RWPE2 (cell line): ENCODE measurements at regions not wholly inside any gene's neighbourhood (a gene's known extent, or its start where the extent isn't known, plus 50 kb on each side); places are given as distances from the start of the nearest gene placed in this dataset.

Experiments
- ATAC-seq: fragments of 200-7000 bp; cut with Tn5 transposase; 3 replicates; pipeline ENCODE4 v1.9.1; 2021; ENCODE audit warnings: low read depth
- DNase-seq: peaks from one replicate; pipeline ENCODE4 v3.0.0-alpha.2; 2020; ENCODE audit warnings: low spot score
- H3K27ac ChIP-seq: fragments of 450-650 bp; 2 replicates; pipeline ENCODE4 v1.5.1; 2017; ENCODE audit warnings: mild to moderate bottlenecking; ENCODE audit not compliant: poor library complexity, severe bottlenecking
- H3K27me3 ChIP-seq: fragments of 250-450 bp; sonication (Bioruptor Pico); 2 replicates; pipeline ENCODE4 v1.5.1; 2021; ENCODE audit warnings: mild to moderate bottlenecking, moderate library complexity; ENCODE audit not compliant: insufficient read depth, poor library complexity, severe bottlenecking
- H3K36me3 ChIP-seq: fragments of 250-450 bp; sonication (Bioruptor Pico); 2 replicates; pipeline ENCODE4 v1.5.1; 2020; ENCODE audit warnings: low read depth, mild to moderate bottlenecking, moderate library complexity
- H3K4me1 ChIP-seq: fragments of 250-450 bp; sonication (Bioruptor Pico); 2 replicates; pipeline ENCODE4 v1.5.1; 2021; ENCODE audit warnings: mild to moderate bottlenecking, moderate library complexity; ENCODE audit not compliant: insufficient read depth, poor library complexity, severe bottlenecking
- H3K4me3 ChIP-seq: fragments of 250-450 bp; sonication (Bioruptor Pico); 2 replicates; pipeline ENCODE4 v1.5.1; 2021; ENCODE audit warnings: mild to moderate bottlenecking, moderate library complexity; ENCODE audit not compliant: severe bottlenecking
- H3K9me3 ChIP-seq: fragments of 250-450 bp; sonication (Bioruptor Pico); 2 replicates; pipeline ENCODE4 v1.5.1; 2021; ENCODE audit warnings: mild to moderate bottlenecking, moderate library complexity; ENCODE audit not compliant: severe bottlenecking
- TF ChIP-seq, protein P1 (sequence below): fragments of 450-650 bp; IDR thresholded peaks from one replicate; pipeline ENCODE4 v1.5.1; 2017; ENCODE audit warnings: mild to moderate bottlenecking, moderate library complexity; ENCODE audit not compliant: poor library complexity, severe bottlenecking

GRCh38 chr6:90911642-90912041, 324.8 kb upstream of the MAP3K7 start:
- no peak overlapping the region for H3K27ac ChIP-seq
- TF ChIP-seq, protein P1, sequence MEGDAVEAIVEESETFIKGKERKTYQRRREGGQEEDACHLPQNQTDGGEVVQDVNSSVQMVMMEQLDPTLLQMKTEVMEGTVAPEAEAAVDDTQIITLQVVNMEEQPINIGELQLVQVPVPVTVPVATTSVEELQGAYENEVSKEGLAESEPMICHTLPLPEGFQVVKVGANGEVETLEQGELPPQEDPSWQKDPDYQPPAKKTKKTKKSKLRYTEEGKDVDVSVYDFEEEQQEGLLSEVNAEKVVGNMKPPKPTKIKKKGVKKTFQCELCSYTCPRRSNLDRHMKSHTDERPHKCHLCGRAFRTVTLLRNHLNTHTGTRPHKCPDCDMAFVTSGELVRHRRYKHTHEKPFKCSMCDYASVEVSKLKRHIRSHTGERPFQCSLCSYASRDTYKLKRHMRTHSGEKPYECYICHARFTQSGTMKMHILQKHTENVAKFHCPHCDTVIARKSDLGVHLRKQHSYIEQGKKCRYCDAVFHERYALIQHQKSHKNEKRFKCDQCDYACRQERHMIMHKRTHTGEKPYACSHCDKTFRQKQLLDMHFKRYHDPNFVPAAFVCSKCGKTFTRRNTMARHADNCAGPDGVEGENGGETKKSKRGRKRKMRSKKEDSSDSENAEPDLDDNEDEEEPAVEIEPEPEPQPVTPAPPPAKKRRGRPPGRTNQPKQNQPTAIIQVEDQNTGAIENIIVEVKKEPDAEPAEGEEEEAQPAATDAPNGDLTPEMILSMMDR: no peak
- H3K4me1 ChIP-seq: peaks cover 10% of the 10 kb centered on the region
- H3K4me3 ChIP-seq: no peak overlapping the region
- ATAC-seq (no peak), DNase-seq (no peak)
- no peaks in the 10 kb centered on the region for H3K36me3 ChIP-seq
- no peaks in the 10 kb centered on the region for H3K27me3 ChIP-seq
- no peaks in the 10 kb centered on the region for H3K9me3 ChIP-seq

GRCh38 chr6:90910893-90911292, 324.0 kb upstream of the MAP3K7 start:
- DNase-seq (no peak), ATAC-seq (no peak)
- H3K36me3 ChIP-seq: no peaks in the 10 kb centered on the region
- no peak overlapping the region for H3K27ac ChIP-seq
- H3K4me1 ChIP-seq: peaks cover 10% of the 10 kb centered on the region
- no peaks in the 10 kb centered on the region for H3K27me3 ChIP-seq
- TF ChIP-seq, protein P1: no peak
- H3K9me3 ChIP-seq: no peaks in the 10 kb centered on the region
- no peak overlapping the region for H3K4me3 ChIP-seq

GRCh38 chr6:90907931-90908655, 321.2 kb upstream of the MAP3K7 start:
- DNase-seq: no peak
- H3K9me3 ChIP-seq: no peaks in the 10 kb centered on the region
- no peak overlapping the region for H3K4me3 ChIP-seq
- peak; percentile 82 for ATAC-seq
- no peaks in the 10 kb centered on the region for H3K27me3 ChIP-seq
- no peaks in the 10 kb centered on the region for H3K36me3 ChIP-seq
- TF ChIP-seq, protein P1: no peak
- peak overlapping the region; percentile 43 for H3K27ac ChIP-seq
- peaks cover 13% of the 10 kb centered on the region for H3K4me1 ChIP-seq

- Histone ChIP-seq H3K27me3 (no peaks in the 10 kb centered on the region), H3K9me3 (no peaks in the 10 kb centered on the region), H3K4me3 (no peak overlapping the region), H3K27ac (no peak overlapping the region), H3K36me3 (no peaks in the 10 kb centered on the region), H3K4me1 (peaks cover 13% of the 10 kb centered on the region)
- DNase-seq: no peak
- TF ChIP-seq, protein P1: no peak
- no peak for ATAC-seq
Observed at GRCh38 chr6:90905351-90905750, 318.5 kb upstream of the MAP3K7 start.

DNA sequence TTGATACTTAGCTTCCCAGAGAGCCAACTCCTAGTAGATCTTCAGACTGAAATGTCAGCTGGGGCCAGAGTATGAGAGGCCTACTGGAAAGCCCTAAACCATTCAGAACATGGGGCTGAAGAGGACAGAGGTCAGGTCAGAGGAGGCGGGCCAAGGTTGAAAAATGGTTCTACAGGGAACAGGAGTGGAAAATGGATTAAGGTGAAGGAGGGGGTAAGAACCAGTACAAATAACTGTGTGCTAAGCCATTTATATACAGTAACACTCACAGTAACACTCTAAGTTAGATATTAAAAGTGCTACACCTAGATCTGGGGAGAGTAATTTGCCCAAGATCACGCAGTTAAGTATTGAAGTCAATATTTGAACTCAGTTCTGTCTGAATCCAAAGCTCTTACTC, 313.2 kb upstream of the MAP3K7 start:
- TF ChIP-seq, protein P1: no peak
- H3K27me3 ChIP-seq: no peaks in the 10 kb centered on the region
- no peak for DNase-seq
- H3K27ac ChIP-seq: no peak overlapping the region
- H3K4me1 ChIP-seq: no peaks in the 10 kb centered on the region
- no peak overlapping the region for H3K4me3 ChIP-seq
- no peaks in the 10 kb centered on the region for H3K36me3 ChIP-seq
- no peaks in the 10 kb centered on the region for H3K9me3 ChIP-seq
- no peak for ATAC-seq
